HEK293 (cell line): ENCODE measurements at regions not wholly inside any gene's neighbourhood (a gene's known extent, or its start where the extent isn't known, plus 50 kb on each side); places are given as distances from the start of the nearest gene placed in this dataset.

Experiments
- CTCF ChIP-seq: fragments of 450-650 bp; formaldehyde crosslinking; IDR thresholded peaks from 2 replicates; pipeline ENCODE4 v1.5.1; 2016; ENCODE audit warnings: missing biosample characterization, missing genetic modification characterization
- KLF10 ChIP-seq: fragments of 450-650 bp; IDR thresholded peaks from 2 replicates; pipeline ENCODE4 v1.5.1; 2018; ENCODE audit warnings: missing biosample characterization, mild to moderate bottlenecking, missing genetic modification characterization
- PBX3 ChIP-seq: sonication (generic); formaldehyde crosslinking; IDR thresholded peaks from 2 replicates; pipeline ENCODE4 v1.8.1; 2022; ENCODE audit warnings: mild to moderate bottlenecking, moderate library complexity, missing genetic modification reagents
- SCRT1 ChIP-seq: fragments of 450-650 bp; formaldehyde crosslinking; IDR thresholded peaks from 2 replicates; pipeline ENCODE4 v1.5.1; 2016; ENCODE audit warnings: missing biosample characterization, missing genetic modification characterization, borderline replicate concordance
- YY1 ChIP-seq: fragments of 450-650 bp; formaldehyde crosslinking; IDR thresholded peaks from 2 replicates; pipeline ENCODE4 v1.5.1; 2018; ENCODE audit warnings: missing biosample characterization, missing genetic modification characterization
- ZFP3 ChIP-seq: fragments of 450-650 bp; formaldehyde crosslinking; IDR thresholded peaks from 2 replicates; pipeline ENCODE4 v1.5.1; 2016; ENCODE audit warnings: low read depth, missing biosample characterization, missing genetic modification characterization
- ZIC2 ChIP-seq: fragments of 450-650 bp; formaldehyde crosslinking; IDR thresholded peaks from 2 replicates; pipeline ENCODE4 v1.5.1; 2016; ENCODE audit warnings: missing biosample characterization, missing genetic modification characterization
- ZNF324 ChIP-seq: fragments of 450-650 bp; formaldehyde crosslinking; IDR thresholded peaks from 2 replicates; pipeline ENCODE4 v1.5.1; 2016; ENCODE audit warnings: missing biosample characterization, missing genetic modification characterization
- ZNF350 ChIP-seq: fragments of 450-650 bp; formaldehyde crosslinking; IDR thresholded peaks from 2 replicates; pipeline ENCODE4 v1.5.0; 2017; ENCODE audit warnings: missing biosample characterization, mild to moderate bottlenecking, missing genetic modification characterization
- ZNF639 ChIP-seq: fragments of 450-650 bp; formaldehyde crosslinking; IDR thresholded peaks from 2 replicates; pipeline ENCODE4 v1.5.1; 2016; ENCODE audit warnings: missing biosample characterization, missing genetic modification characterization

- TF ChIP-seq ZNF350 (tag by site-specific recombination) (no peak), ZNF639 (no peak), ZIC2 (tag by site-specific recombination) (no peak), YY1 (tag by site-specific recombination) (no peak), SCRT1 (tag by site-specific recombination) (no peak), ZFP3 (no peak), CTCF (tag by site-specific recombination) (no peak), ZNF324 (tag by site-specific recombination) (no peak), KLF10 (no peak), PBX3 (CRISPR knock-in tag) (no peak)
Measured at GRCh38 chr10:105726149-105726548, 1085.1 kb downstream of the SORCS3 start.
